SH-SY5Y (cell line): ENCODE measurements at regions not wholly inside any gene's neighbourhood (a gene's known extent, or its start where the extent isn't known, plus 50 kb on each side); places are given as distances from the start of the nearest gene placed in this dataset.

Source experiments
- GATA2 ChIP-seq: IDR thresholded peaks from 2 replicates; pipeline ENCODE4 v1.6.1; 2011; ENCODE audit warnings: mild to moderate bottlenecking, low read depth, low read length
- GATA3 ChIP-seq: IDR thresholded peaks from 2 replicates; pipeline ENCODE4 v1.6.1; 2011; ENCODE audit warnings: low read depth, mild to moderate bottlenecking, low read length, moderate library complexity

DNA sequence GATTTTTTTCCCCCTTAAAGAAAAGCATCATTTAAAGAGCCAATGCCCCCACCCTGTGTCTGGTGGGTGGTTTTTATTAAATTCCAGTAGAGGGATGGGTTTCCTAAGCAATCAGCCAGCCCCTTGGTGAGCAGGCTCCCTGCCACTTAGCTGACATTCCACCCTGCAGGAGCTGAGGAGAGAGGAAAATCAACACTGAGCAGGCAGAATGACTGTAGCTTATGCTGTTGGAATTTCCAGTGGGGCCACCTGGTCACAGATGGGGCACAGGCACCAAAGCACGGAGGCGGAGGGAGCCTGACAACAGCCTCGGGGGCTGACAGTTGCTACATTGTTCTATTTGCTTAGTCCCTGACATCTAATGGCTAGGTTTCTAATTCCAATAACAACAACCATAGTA lies 127.7 kb downstream of the TMEM30B start:
- TF ChIP-seq GATA3, result no peak
- no peak for TF ChIP-seq GATA2
